ENCODE measurements at regions not wholly inside any gene's neighbourhood (a gene's known extent, or its start where the extent isn't known, plus 50 kb on each side); places are given as distances from the start of the nearest gene placed in this dataset.

DNA sequence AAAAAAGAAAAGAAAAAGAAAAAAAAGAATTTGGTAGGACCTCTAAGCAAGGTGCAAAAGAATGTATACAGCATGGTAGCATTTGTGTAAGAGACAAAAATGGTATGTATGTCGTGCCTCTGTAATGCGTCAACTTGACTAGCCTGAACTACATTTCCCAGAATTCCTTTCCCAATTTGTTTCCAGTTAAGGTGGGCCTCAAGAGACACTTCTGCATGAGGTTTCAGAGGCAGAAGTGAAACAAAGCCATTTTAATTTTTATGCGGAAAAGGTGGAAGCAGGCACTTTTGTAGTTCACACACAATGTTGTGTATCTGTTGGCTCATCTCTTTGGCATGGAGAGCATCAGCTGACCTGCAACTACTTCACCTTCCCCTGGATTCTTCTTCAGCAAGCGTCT is 56.5 kb upstream of the PAPOLG start:
- H3K4me3 ChIP-seq, result no peak overlapping the region
- DNase-seq (ENCODE audit: low spot score in 2 of 2), result no peak
- intact Hi-C loops (cut with DNase I; ENCODE audit: low total_unique reads), result loop anchor here (10.0 kb wide), 1 partner anchor 295 kb away; no protein-coding TSS in a partner anchor
- no peak overlapping the region for H3K27ac ChIP-seq
- TF ChIP-seq POLR2AphosphoS5 (IDR thresholded peaks at IDR 0.05) (no peak), POLR2A (IDR thresholded peaks at IDR 0.05) (no peak), CTCF (IDR thresholded peaks at IDR 0.05) (no peak)
- no peaks in the 10 kb centered on the region for H3K4me1 ChIP-seq
- H3K27me3 ChIP-seq, result no peaks in the 10 kb centered on the region
- no peaks in the 10 kb centered on the region for H3K9me3 ChIP-seq
- no peaks in the 10 kb centered on the region for H3K36me3 ChIP-seq

GRCh38 chr2:60706021-60706420 is 50.0 kb upstream of the PAPOLG start:
- intact Hi-C loops (cut with DNase I; ENCODE audit: low total_unique reads), result loop anchor here (10.0 kb wide), 1 partner anchor 289 kb away; no protein-coding TSS in a partner anchor
- TF ChIP-seq POLR2AphosphoS5 (IDR thresholded peaks at IDR 0.05) (no peak), POLR2A (IDR thresholded peaks at IDR 0.05) (no peak), CTCF (IDR thresholded peaks at IDR 0.05) (no peak)
- H3K9me3 ChIP-seq, result no peaks in the 10 kb centered on the region
- H3K27ac ChIP-seq, result no peak overlapping the region
- no peaks in the 10 kb centered on the region for H3K36me3 ChIP-seq
- H3K4me3 ChIP-seq, result no peak overlapping the region
- H3K4me1 ChIP-seq, result no peaks in the 10 kb centered on the region
- no peaks in the 10 kb centered on the region for H3K27me3 ChIP-seq
- no peak for DNase-seq (ENCODE audit: low spot score in 2 of 2)
